HEK293T (cell line): ENCODE measurements at regions not wholly inside any gene's neighbourhood (a gene's known extent, or its start where the extent isn't known, plus 50 kb on each side); places are given as distances from the start of the nearest gene placed in this dataset.

Source experiments
- BHLHE40 ChIP-seq: fragments of 450-650 bp; IDR thresholded peaks from 2 replicates; pipeline ENCODE4 v1.6.1; 2016; ENCODE audit warnings: mild to moderate bottlenecking, moderate library complexity, borderline replicate concordance
- ELF4 ChIP-seq: fragments of 450-650 bp; IDR thresholded peaks from 2 replicates; pipeline ENCODE4 v1.6.1; 2017; ENCODE audit warnings: antibody characterized with exemption
- FOXA1 ChIP-seq: fragments of 450-650 bp; IDR thresholded peaks from 2 replicates; pipeline ENCODE4 v1.6.1; 2016; ENCODE audit warnings: mild to moderate bottlenecking
- FOXK2 ChIP-seq: fragments of 450-650 bp; IDR thresholded peaks from 2 replicates; pipeline ENCODE4 v1.6.1; 2016; ENCODE audit warnings: mild to moderate bottlenecking
- FOXM1 ChIP-seq: fragments of 450-650 bp; IDR thresholded peaks from 2 replicates; pipeline ENCODE4 v1.6.1; 2017; ENCODE audit warnings: mild to moderate bottlenecking, borderline replicate concordance
- HDGF ChIP-seq: fragments of 450-650 bp; IDR thresholded peaks from 2 replicates; pipeline ENCODE4 v1.6.1; 2017; ENCODE audit warnings: antibody characterized with exemption, borderline replicate concordance
- NFRKB ChIP-seq: fragments of 450-650 bp; IDR thresholded peaks from 2 replicates; pipeline ENCODE4 v1.6.1; 2016; ENCODE audit warnings: mild to moderate bottlenecking, moderate library complexity
- SP1 ChIP-seq: fragments of 450-650 bp; IDR thresholded peaks from 2 replicates; pipeline ENCODE4 v1.6.1; 2017
- SUZ12 ChIP-seq: fragments of 450-650 bp; IDR thresholded peaks from 2 replicates; pipeline ENCODE4 v1.6.1; 2016; ENCODE audit warnings: mild to moderate bottlenecking
- TARDBP ChIP-seq: fragments of 450-650 bp; IDR thresholded peaks from 2 replicates; pipeline ENCODE4 v1.6.1; 2016
- ZNF384 ChIP-seq: fragments of 450-650 bp; IDR thresholded peaks from 2 replicates; pipeline ENCODE4 v1.6.1; 2016

DNA sequence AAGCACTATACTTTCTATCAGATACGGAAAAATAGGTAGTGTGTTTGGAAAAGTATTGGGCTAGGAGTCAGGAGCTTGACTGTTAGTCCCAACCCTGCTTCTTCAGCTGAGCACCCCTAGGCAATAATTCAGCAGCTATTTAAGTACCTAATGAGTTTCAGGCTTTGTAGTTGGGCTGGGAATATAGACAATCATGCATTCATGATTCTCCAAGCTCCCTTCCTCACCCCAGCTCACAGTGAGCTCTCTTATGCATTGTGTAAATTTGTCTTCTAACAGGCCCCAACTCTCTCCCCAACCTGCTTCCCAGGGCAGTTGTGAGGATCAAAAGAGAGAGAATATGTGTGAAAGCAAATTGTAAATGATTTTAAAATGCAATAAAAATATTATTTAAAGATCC lies 201.2 kb downstream of the MSX2 start:
- TF ChIP-seq HDGF, result no peak
- no peak for TF ChIP-seq SUZ12
- TF ChIP-seq SP1, result no peak
- no peak for TF ChIP-seq ZNF384
- TF ChIP-seq TARDBP, result no peak
- TF ChIP-seq FOXA1, result no peak
- TF ChIP-seq FOXK2, result no peak
- TF ChIP-seq ELF4, result no peak
- no peak for TF ChIP-seq NFRKB
- TF ChIP-seq FOXM1, result no peak
- no peak for TF ChIP-seq BHLHE40
